Astrocyte (in vitro differentiated cells and primary cell): ENCODE measurements at regions not wholly inside any gene's neighbourhood (a gene's known extent, or its start where the extent isn't known, plus 50 kb on each side); places are given as distances from the start of the nearest gene placed in this dataset.

ENCODE experiments used
- DNase-seq: peaks from one replicate; pipeline ENCODE4 v3.0.0-alpha.2; 2010; ENCODE audit warnings: low read depth
- FAIRE-seq: peaks from 2 replicates; lab custom pipeline; 2011; peaks lifted over from hg19 to GRCh38; lab: Jason Lieb, UNC
- H2AFZ ChIP-seq: 2 replicates; pipeline ENCODE4 v1.6.0; 2012; ENCODE audit warnings: low read depth, low read length, inconsistent platforms
- H3K27ac ChIP-seq: 2 replicates; pipeline ENCODE4 v1.5.1; 2011; ENCODE audit warnings: low read depth, low read length, inconsistent platforms
- H3K27me3 ChIP-seq: 2 replicates; pipeline ENCODE4 v1.6.0; 2011; ENCODE audit warnings: low read length, inconsistent platforms; ENCODE audit not compliant: insufficient read depth
- H3K36me3 ChIP-seq: 2 replicates; pipeline ENCODE4 v1.5.1; 2011; ENCODE audit warnings: low read length, inconsistent platforms; ENCODE audit not compliant: insufficient read depth
- H3K4me1 ChIP-seq: 2 replicates; pipeline ENCODE4 v1.5.1; 2011; ENCODE audit warnings: low read length, inconsistent platforms; ENCODE audit not compliant: insufficient read depth
- H3K4me2 ChIP-seq: 2 replicates; pipeline ENCODE4 v1.6.0; 2012; ENCODE audit warnings: low read length, inconsistent platforms
- H3K4me3 ChIP-seq: 2 replicates; pipeline ENCODE4 v1.5.1; 2011; ENCODE audit warnings: low read depth, mild to moderate bottlenecking, low read length, inconsistent platforms; ENCODE audit not compliant: insufficient read depth
- H3K79me2 ChIP-seq: 2 replicates; pipeline ENCODE4 v1.6.0; 2012; ENCODE audit warnings: mild to moderate bottlenecking, low read length, inconsistent platforms; ENCODE audit not compliant: insufficient read depth
- H3K9ac ChIP-seq: 2 replicates; pipeline ENCODE4 v1.6.0; 2012; ENCODE audit warnings: mild to moderate bottlenecking, low read length, inconsistent platforms
- H3K9me3 ChIP-seq: 2 replicates; pipeline ENCODE4 v1.5.1; 2012; ENCODE audit warnings: low read depth, mild to moderate bottlenecking, low read length, inconsistent platforms; ENCODE audit not compliant: insufficient read depth
- H4K20me1 ChIP-seq: 2 replicates; pipeline ENCODE4 v1.6.0; 2012; ENCODE audit warnings: low read length, inconsistent platforms; ENCODE audit not compliant: insufficient read depth
- H3K27ac Mint-ChIP-seq: one replicate; pipeline ENCODE4 v1.8.0; 2021; ENCODE audit warnings: mild to moderate bottlenecking, mixed read lengths; ENCODE audit not compliant: unreplicated experiment
- H3K27me3 Mint-ChIP-seq: one replicate; pipeline ENCODE4 v1.8.0; 2021; ENCODE audit warnings: low read depth, mixed read lengths; ENCODE audit not compliant: unreplicated experiment
- H3K36me3 Mint-ChIP-seq: one replicate; pipeline ENCODE4 v1.8.0; 2021; ENCODE audit warnings: low read depth, mixed read lengths; ENCODE audit not compliant: unreplicated experiment
- H3K4me1 Mint-ChIP-seq: one replicate; pipeline ENCODE4 v1.8.0; 2021; ENCODE audit warnings: low read depth, mixed read lengths; ENCODE audit not compliant: unreplicated experiment
- H3K4me3 Mint-ChIP-seq: one replicate; pipeline ENCODE4 v1.8.0; 2021; ENCODE audit warnings: mild to moderate bottlenecking, moderate library complexity, mixed read lengths; ENCODE audit not compliant: unreplicated experiment
- H3K9me3 Mint-ChIP-seq: one replicate; pipeline ENCODE4 v1.8.0; 2021; ENCODE audit warnings: mild to moderate bottlenecking, mixed read lengths; ENCODE audit not compliant: unreplicated experiment
- EZH2 ChIP-seq: IDR thresholded peaks from 2 replicates; pipeline ENCODE4 v1.6.1; 2012; ENCODE audit warnings: mild to moderate bottlenecking, low read length, inconsistent platforms; ENCODE audit not compliant: insufficient read depth
- TF ChIP-seq, protein P1 (sequence below): IDR thresholded peaks from 2 replicates; pipeline ENCODE4 v1.5.1; 2011; ENCODE audit warnings: low read depth, mild to moderate bottlenecking, inconsistent platforms, low read length, moderate library complexity; ENCODE audit not compliant: insufficient read depth

DNA sequence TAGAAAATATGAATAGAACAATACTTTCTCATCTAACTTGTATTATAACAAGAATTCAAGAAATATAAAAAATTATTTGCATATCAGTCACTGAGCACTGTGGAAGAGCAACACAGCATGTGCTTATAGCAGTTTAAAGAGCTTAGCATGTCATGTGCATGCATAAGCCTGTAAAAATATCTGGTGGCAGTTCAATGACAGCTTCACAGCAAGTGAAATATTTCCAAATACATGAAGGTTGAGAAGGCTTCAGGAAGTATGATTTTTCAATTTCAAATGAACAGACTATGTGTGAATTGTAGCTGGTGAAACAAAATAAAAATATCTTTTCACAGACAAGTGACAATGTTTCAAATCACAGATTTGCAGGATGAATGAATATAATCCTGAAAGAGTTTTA is 128.5 kb downstream of the PRDM9 start:
- Histone ChIP-seq H3K9me3 (no peaks in the 10 kb centered on the region), H3K4me3 (no peak overlapping the region), H2AFZ (no peak overlapping the region), H3K27me3 (no peaks in the 10 kb centered on the region), H3K4me1 (no peaks in the 10 kb centered on the region), H4K20me1 (no peaks in the 10 kb centered on the region), H3K4me2 (no peak overlapping the region), H3K9ac (no peak overlapping the region), H3K36me3 (no peaks in the 10 kb centered on the region), H3K27ac (no peak overlapping the region), H3K79me2 (no peaks in the 10 kb centered on the region)
- Mint-ChIP-seq H3K4me1 (peaks cover 6% of the 10 kb centered on the region), H3K4me3 (no peak overlapping the region), H3K9me3 (no peaks in the 10 kb centered on the region), H3K36me3 (no peaks in the 10 kb centered on the region), H3K27ac (no peak overlapping the region), H3K27me3 (no peaks in the 10 kb centered on the region)
- no peak for DNase-seq
- no peak for TF ChIP-seq EZH2
- TF ChIP-seq, protein P1, sequence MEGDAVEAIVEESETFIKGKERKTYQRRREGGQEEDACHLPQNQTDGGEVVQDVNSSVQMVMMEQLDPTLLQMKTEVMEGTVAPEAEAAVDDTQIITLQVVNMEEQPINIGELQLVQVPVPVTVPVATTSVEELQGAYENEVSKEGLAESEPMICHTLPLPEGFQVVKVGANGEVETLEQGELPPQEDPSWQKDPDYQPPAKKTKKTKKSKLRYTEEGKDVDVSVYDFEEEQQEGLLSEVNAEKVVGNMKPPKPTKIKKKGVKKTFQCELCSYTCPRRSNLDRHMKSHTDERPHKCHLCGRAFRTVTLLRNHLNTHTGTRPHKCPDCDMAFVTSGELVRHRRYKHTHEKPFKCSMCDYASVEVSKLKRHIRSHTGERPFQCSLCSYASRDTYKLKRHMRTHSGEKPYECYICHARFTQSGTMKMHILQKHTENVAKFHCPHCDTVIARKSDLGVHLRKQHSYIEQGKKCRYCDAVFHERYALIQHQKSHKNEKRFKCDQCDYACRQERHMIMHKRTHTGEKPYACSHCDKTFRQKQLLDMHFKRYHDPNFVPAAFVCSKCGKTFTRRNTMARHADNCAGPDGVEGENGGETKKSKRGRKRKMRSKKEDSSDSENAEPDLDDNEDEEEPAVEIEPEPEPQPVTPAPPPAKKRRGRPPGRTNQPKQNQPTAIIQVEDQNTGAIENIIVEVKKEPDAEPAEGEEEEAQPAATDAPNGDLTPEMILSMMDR, result no peak
- FAIRE-seq, result no peak

GRCh38 chr5:23639326-23639725 is 131.9 kb downstream of the PRDM9 start:
- no peaks in the 10 kb centered on the region for H3K9me3 Mint-ChIP-seq
- TF ChIP-seq EZH2, result no peak
- TF ChIP-seq, protein P1, result no peak

GRCh38 chr5:23648656-23649055 is 141.2 kb downstream of the PRDM9 start:
- Histone ChIP-seq H2AFZ (no peak overlapping the region), H3K27ac (no peak overlapping the region), H4K20me1 (no peaks in the 10 kb centered on the region), H3K27me3 (no peaks in the 10 kb centered on the region), H3K79me2 (no peaks in the 10 kb centered on the region), H3K4me3 (no peak overlapping the region), H3K9me3 (no peaks in the 10 kb centered on the region), H3K36me3 (no peaks in the 10 kb centered on the region), H3K4me2 (no peak overlapping the region), H3K4me1 (no peaks in the 10 kb centered on the region), H3K9ac (no peak overlapping the region)
- TF ChIP-seq, protein P1, result no peak
- no peak for TF ChIP-seq EZH2
- Mint-ChIP-seq H3K9me3 (peaks cover 2% of the 10 kb centered on the region), H3K27ac (no peak overlapping the region), H3K36me3 (no peaks in the 10 kb centered on the region), H3K4me3 (no peak overlapping the region), H3K4me1 (peaks cover 7% of the 10 kb centered on the region), H3K27me3 (no peaks in the 10 kb centered on the region)
- no peak for FAIRE-seq
- DNase-seq, result no peak

More at GRCh38 chr5:23639326-23639725, 131.9 kb downstream of the PRDM9 start:
- Histone ChIP-seq H3K27ac (no peak overlapping the region), H3K4me1 (no peaks in the 10 kb centered on the region), H4K20me1 (no peaks in the 10 kb centered on the region), H2AFZ (no peak overlapping the region), H3K27me3 (no peaks in the 10 kb centered on the region), H3K4me2 (no peak overlapping the region), H3K36me3 (no peaks in the 10 kb centered on the region), H3K9me3 (no peaks in the 10 kb centered on the region), H3K4me3 (no peak overlapping the region), H3K79me2 (no peaks in the 10 kb centered on the region), H3K9ac (no peak overlapping the region)
- Mint-ChIP-seq H3K4me1 (peaks cover 4% of the 10 kb centered on the region), H3K27me3 (no peaks in the 10 kb centered on the region), H3K36me3 (no peaks in the 10 kb centered on the region), H3K4me3 (no peak overlapping the region), H3K27ac (no peak overlapping the region)
- DNase-seq, result no peak
- FAIRE-seq, result no peak
